B cell (primary cell): ENCODE measurements at regions not wholly inside any gene's neighbourhood (a gene's known extent, or its start where the extent isn't known, plus 50 kb on each side); places are given as distances from the start of the nearest gene placed in this dataset.
"Not testable (repeated sequence)": the region's sequence is repeated elsewhere in the genome, so short reads cannot be mapped to it uniquely, and the experiment has no call there.

ENCODE experiments used
- ATAC-seq: fragments of 200-7000 bp; cut with Tn5 transposase; one replicate; pipeline ENCODE4 v1.10.0; 2021; ENCODE audit warnings: low read depth, mild to moderate bottlenecking, moderate number of reproducible peaks, moderate library complexity
- CTCF ChIA-PET: fragments of 350-600 bp; sonication (Branson Sonifier 250); formaldehyde crosslinking; loops from one replicate; lab custom pipeline; 2021; ENCODE audit warnings: antibody characterized with exemption, inconsistent platforms; lab: Charles Lee
- POLR2A ChIA-PET: fragments of 350-600 bp; sonication (Branson Sonifier 250); formaldehyde crosslinking; loops from one replicate; lab custom pipeline; 2021; ENCODE audit warnings: antibody characterized with exemption; lab: Charles Lee
- DNase-seq: peaks from one replicate; pipeline ENCODE4 v3.0.0; 2013
- H2AFZ ChIP-seq: 2 replicates; pipeline ENCODE4 v1.6.1; 2012; ENCODE audit warnings: mild to moderate bottlenecking, low read depth, low read length; ENCODE audit not compliant: insufficient read depth, poor library complexity, severe bottlenecking
- H3K27ac ChIP-seq, 2 donors: 1 replicate in 1 of 2; 2 replicates in 1 of 2; pipeline ENCODE4 v1.5.1; 2012 to 2013; ENCODE audit warnings: low read length in 2 of 2, mild to moderate bottlenecking in 2 of 2, moderate library complexity in 1 of 2
- H3K27me3 ChIP-seq, 4 experiments: fragments of 200-600 bp in 1 of 4; sonication (generic) in 1 of 4; replicated peaks in 1 of 4; 1 replicate in 2 of 4; 2 replicates in 2 of 4; pipeline versions ENCODE4 v1.6.1 to v1.7.0; 2013 to 2016; ENCODE audit warnings: low read length in 3 of 4, mild to moderate bottlenecking in 2 of 4, mixed read lengths in 1 of 4, moderate library complexity in 1 of 4; ENCODE audit not compliant: insufficient read depth in 4 of 4, control insufficient read depth in 3 of 4; ENCODE audit errors: control extremely low read depth in 1 of 4
- H3K36me3 ChIP-seq, 2 experiments: replicated peaks in 1 of 2; 1 replicate in 1 of 2; 2 replicates in 1 of 2; pipeline versions ENCODE4 v1.6.1 to v1.7.1; 2013; ENCODE audit warnings: low read length in 1 of 2; ENCODE audit not compliant: insufficient read depth in 2 of 2, control insufficient read depth in 1 of 2; ENCODE audit errors: control extremely low read depth in 1 of 2, extremely low read depth in 1 of 2
- H3K4me1 ChIP-seq, 2 donors: fragments of 200-600 bp in 1 of 2; sonication (generic) in 1 of 2; 1 replicate in 1 of 2; 2 replicates in 1 of 2; pipeline versions ENCODE4 v1.5.1 to v1.6.1; 2013 to 2017; ENCODE audit warnings: low read length in 2 of 2; ENCODE audit not compliant: control insufficient read depth in 2 of 2, insufficient read depth in 2 of 2
- H3K4me2 ChIP-seq: replicated peaks from 2 replicates; pipeline ENCODE3; 2012; ENCODE audit warnings: mild to moderate bottlenecking, low read depth, low read length; ENCODE audit not compliant: poor library complexity, severe bottlenecking
- H3K4me3 ChIP-seq, 5 experiments: fragments of 200-600 bp in 1 of 5; sonication (generic) in 1 of 5; 1 replicate in 3 of 5; 2 replicates in 2 of 5; pipeline versions ENCODE4 v1.5.1 to v1.7.0; 2011 to 2016; ENCODE audit warnings: low read length in 4 of 5, mild to moderate bottlenecking in 4 of 5, low read depth in 2 of 5, control low read depth in 1 of 5, moderate library complexity in 1 of 5; ENCODE audit not compliant: insufficient read depth in 1 of 5; ENCODE audit errors: control extremely low read depth in 1 of 5, extremely low read depth in 1 of 5
- H3K79me2 ChIP-seq: fragments of 200-600 bp; sonication (generic); one replicate; pipeline ENCODE4 v1.6.0; 2016; ENCODE audit warnings: low read length; ENCODE audit not compliant: control insufficient read depth, insufficient read depth
- H3K9ac ChIP-seq: fragments of 200-600 bp; sonication (generic); 2 replicates; pipeline ENCODE4 v1.6.1; 2017; ENCODE audit warnings: mild to moderate bottlenecking, low read length, moderate library complexity
- H3K9me3 ChIP-seq, 3 donors: one replicate each; pipeline versions ENCODE4 v1.6.1 to v1.7.1; 2013; ENCODE audit warnings: low read length in 2 of 3; ENCODE audit not compliant: control insufficient read depth in 2 of 3, insufficient read depth in 1 of 3; ENCODE audit errors: control extremely low read depth in 1 of 3
- H4K20me1 ChIP-seq: 2 replicates; pipeline ENCODE4 v1.6.0; 2012; ENCODE audit warnings: mild to moderate bottlenecking, low read length; ENCODE audit not compliant: insufficient read depth, control insufficient read depth, poor library complexity, severe bottlenecking
- H3K27ac Mint-ChIP-seq: one replicate; pipeline ENCODE4 v1.8.0; 2021; ENCODE audit warnings: mixed read lengths
- H3K27me3 Mint-ChIP-seq: one replicate; pipeline ENCODE4 v1.8.0; 2021; ENCODE audit warnings: mixed read lengths
- H3K4me1 Mint-ChIP-seq: one replicate; pipeline ENCODE4 v1.8.0; 2021; ENCODE audit warnings: mixed read lengths
- H3K4me3 Mint-ChIP-seq: one replicate; pipeline ENCODE4 v1.8.0; 2021; ENCODE audit warnings: mixed read lengths
- H3K9me3 Mint-ChIP-seq: one replicate; pipeline ENCODE4 v1.8.0; 2022; ENCODE audit warnings: mixed read lengths; ENCODE audit not compliant: insufficient read depth
- EZH2 ChIP-seq: IDR thresholded peaks from 2 replicates; pipeline ENCODE4 v1.6.1; 2012; ENCODE audit warnings: borderline replicate concordance, low read depth, mild to moderate bottlenecking, moderate library complexity, low read length; ENCODE audit not compliant: insufficient read depth, poor library complexity, severe bottlenecking
- WGBS: methylation state at CpG from one replicate; pipeline ENCODE4 v1.1.5; 2013; ENCODE audit warnings: missing lambda C conversion rate; ENCODE audit not compliant: insufficient coverage; 5-methylcytosine and 5-hydroxymethylcytosine counted together
- intact Hi-C: fragments of 100-400 bp; cut with micrococcal nuclease; formaldehyde crosslinking; loops from one replicate; pipeline ENCODE4 v1.10.0; 2022
- TF ChIP-seq, protein P1 (sequence below): fragments of 200-600 bp; IDR thresholded peaks from one replicate; pipeline ENCODE4 v1.8.0; 2022; ENCODE audit warnings: antibody characterized with exemption, mild to moderate bottlenecking

DNA sequence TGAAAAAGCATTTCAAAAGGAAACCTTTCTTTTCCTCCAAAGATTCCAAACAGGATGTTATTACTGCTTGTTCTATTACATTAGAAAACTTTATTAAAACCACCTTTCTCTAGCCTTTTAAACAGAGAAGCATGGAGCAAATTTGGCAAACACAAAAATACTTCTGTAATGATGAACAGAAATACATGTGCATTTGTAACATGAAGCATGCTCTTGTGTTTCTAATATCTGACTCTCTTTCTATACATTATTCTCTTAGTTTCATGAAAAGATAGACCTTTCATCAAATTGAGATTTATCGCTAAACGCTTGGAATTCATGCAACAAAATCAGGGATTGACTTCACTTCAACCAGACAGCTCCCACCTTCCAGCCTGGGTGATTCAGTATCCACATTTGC lies 152.8 kb upstream of the IRS2 start:
- Mint-ChIP-seq H3K27me3 (no peaks in the 10 kb centered on the region), H3K4me3 (no peak overlapping the region), H3K27ac (no peak overlapping the region), H3K9me3 (peaks cover 2% of the 10 kb centered on the region), H3K4me1 (no peaks in the 10 kb centered on the region)
- peaks cover 0 to 5% (median 0%) of the 10 kb centered on the region in 3 donors for H3K9me3 ChIP-seq
- ChIA-PET CTCF (no interaction called here), POLR2A (no interaction called here)
- H3K79me2 ChIP-seq: no peaks in the 10 kb centered on the region
- intact Hi-C loops: no loop called here
- H3K4me2 ChIP-seq: no peak overlapping the region
- H2AFZ ChIP-seq: no peak overlapping the region
- no peaks in the 10 kb centered on the region for H3K36me3 ChIP-seq
- H3K4me3 ChIP-seq: no peak overlapping the region
- H3K9ac ChIP-seq: no peak overlapping the region
- H3K27ac ChIP-seq: no peak overlapping the region
- no peaks in the 10 kb centered on the region for H4K20me1 ChIP-seq
- ATAC-seq (no peak), DNase-seq (no peak)
- no peaks in the 10 kb centered on the region for H3K27me3 ChIP-seq
- WGBS: 90% methylated on average over 2 of the region's 2 CpGs
- no peaks in the 10 kb centered on the region for H3K4me1 ChIP-seq
- TF ChIP-seq, protein P1, sequence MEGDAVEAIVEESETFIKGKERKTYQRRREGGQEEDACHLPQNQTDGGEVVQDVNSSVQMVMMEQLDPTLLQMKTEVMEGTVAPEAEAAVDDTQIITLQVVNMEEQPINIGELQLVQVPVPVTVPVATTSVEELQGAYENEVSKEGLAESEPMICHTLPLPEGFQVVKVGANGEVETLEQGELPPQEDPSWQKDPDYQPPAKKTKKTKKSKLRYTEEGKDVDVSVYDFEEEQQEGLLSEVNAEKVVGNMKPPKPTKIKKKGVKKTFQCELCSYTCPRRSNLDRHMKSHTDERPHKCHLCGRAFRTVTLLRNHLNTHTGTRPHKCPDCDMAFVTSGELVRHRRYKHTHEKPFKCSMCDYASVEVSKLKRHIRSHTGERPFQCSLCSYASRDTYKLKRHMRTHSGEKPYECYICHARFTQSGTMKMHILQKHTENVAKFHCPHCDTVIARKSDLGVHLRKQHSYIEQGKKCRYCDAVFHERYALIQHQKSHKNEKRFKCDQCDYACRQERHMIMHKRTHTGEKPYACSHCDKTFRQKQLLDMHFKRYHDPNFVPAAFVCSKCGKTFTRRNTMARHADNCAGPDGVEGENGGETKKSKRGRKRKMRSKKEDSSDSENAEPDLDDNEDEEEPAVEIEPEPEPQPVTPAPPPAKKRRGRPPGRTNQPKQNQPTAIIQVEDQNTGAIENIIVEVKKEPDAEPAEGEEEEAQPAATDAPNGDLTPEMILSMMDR: no peak
- no peak for TF ChIP-seq EZH2

GRCh38 chr13:109938255-109938936 lies 152.0 kb upstream of the IRS2 start:
- Histone ChIP-seq H4K20me1 (no peaks in the 10 kb centered on the region), H3K36me3 (no peaks in the 10 kb centered on the region), H3K79me2 (no peaks in the 10 kb centered on the region), H3K27me3 (no peaks in the 10 kb centered on the region), H3K4me1 (no peaks in the 10 kb centered on the region), H3K9ac (no peak overlapping the region), H2AFZ (no peak overlapping the region), H3K4me2 (no peak overlapping the region), H3K4me3 (no peak overlapping the region), H3K9me3 (peaks cover 0 to 9% (median 0%) of the 10 kb centered on the region in 3 donors), H3K27ac (no peak overlapping the region)
- ATAC-seq (no peak), DNase-seq (no peak)
- Mint-ChIP-seq H3K27ac (no peak overlapping the region), H3K4me3 (no peak overlapping the region), H3K27me3 (no peaks in the 10 kb centered on the region), H3K9me3 (peaks cover 2% of the 10 kb centered on the region), H3K4me1 (no peaks in the 10 kb centered on the region)
- ChIA-PET POLR2A (no interaction called here), CTCF (no interaction called here)
- intact Hi-C loops: no loop called here
- 94% methylated on average over 8 of the region's 10 CpGs for WGBS
- TF ChIP-seq, protein P1: no peak
- no peak for TF ChIP-seq EZH2

GRCh38 chr13:109934520-109934919 lies 148.1 kb upstream of the IRS2 start:
- H3K9ac ChIP-seq, ATAC-seq, H3K27ac ChIP-seq, H3K27ac Mint-ChIP-seq, H3K36me3 ChIP-seq, H3K4me1 ChIP-seq, H3K4me3 Mint-ChIP-seq, H3K4me1 Mint-ChIP-seq, H3K9me3 ChIP-seq, H3K27me3 Mint-ChIP-seq, H3K9me3 Mint-ChIP-seq, H3K4me3 ChIP-seq, H3K27me3 ChIP-seq, H2AFZ ChIP-seq, POLR2A ChIA-PET, intact Hi-C loops, H3K79me2 ChIP-seq, H4K20me1 ChIP-seq, DNase-seq, CTCF ChIA-PET, H3K4me2 ChIP-seq: not testable (repeated sequence)
- WGBS: no CpG with 5 or more reads among the region's 5 CpGs
